ENCODE measurements at regions not wholly inside any gene's neighbourhood (a gene's known extent, or its start where the extent isn't known, plus 50 kb on each side); places are given as distances from the start of the nearest gene placed in this dataset.

DNA sequence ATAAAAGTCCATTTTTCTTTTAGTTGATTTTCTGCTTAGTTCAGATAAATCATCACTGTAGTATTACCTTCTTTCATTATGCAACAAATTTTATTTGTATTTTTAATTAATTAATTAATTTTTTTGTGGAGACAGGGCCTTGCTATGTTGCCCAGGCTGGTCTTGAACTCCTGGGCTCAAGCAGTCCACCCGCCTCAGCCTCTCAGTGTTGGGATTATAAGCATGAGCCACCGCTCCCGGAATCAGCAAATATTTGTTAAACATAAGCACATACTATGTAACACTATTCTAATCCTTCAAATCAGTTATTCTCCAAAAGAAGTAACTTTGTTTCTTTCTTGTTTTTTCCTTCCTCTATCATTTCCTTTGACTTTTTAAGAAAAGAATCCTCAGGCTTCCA is 584.8 kb upstream of the ANKRD30A start:
- TF ChIP-seq TAF1 (IDR thresholded peaks at IDR 0.05; ENCODE audit: borderline replicate concordance, low read depth, low read length) (no peak), POLR2AphosphoS5 (IDR thresholded peaks at IDR 0.05; ENCODE audit: low read depth, low read length) (no peak)

Measured in GM12892 (cell line).